ENCODE measurements at regions not wholly inside any gene's neighbourhood (a gene's known extent, or its start where the extent isn't known, plus 50 kb on each side); places are given as distances from the start of the nearest gene placed in this dataset.

GRCh38 chrX:18003876-18004275 is 142.8 kb upstream of the RAI2 start:
- H3K4me3 Mint-ChIP-seq = no peak overlapping the region
- no peaks in the 10 kb centered on the region for H3K4me1 Mint-ChIP-seq (ENCODE audit: low read depth)
- TF ChIP-seq CTCF (IDR thresholded peaks at IDR 0.05) = no peak
- no peaks in the 10 kb centered on the region for H3K27me3 Mint-ChIP-seq (ENCODE audit: insufficient read depth)
- H3K36me3 Mint-ChIP-seq (ENCODE audit: low read depth) = no peaks in the 10 kb centered on the region
- no peak overlapping the region for H3K27ac Mint-ChIP-seq
- no peak for DNase-seq
- H3K9me3 Mint-ChIP-seq = no peaks in the 10 kb centered on the region

GRCh38 chrX:18002791-18003190 is 141.7 kb upstream of the RAI2 start:
- no peak for DNase-seq
- Mint-ChIP-seq H3K36me3 (ENCODE audit: low read depth) (no peaks in the 10 kb centered on the region), H3K27me3 (ENCODE audit: insufficient read depth) (no peaks in the 10 kb centered on the region), H3K4me3 (no peak overlapping the region), H3K27ac (no peak overlapping the region), H3K9me3 (no peaks in the 10 kb centered on the region; the same call in 1 of the 2 replicates), H3K4me1 (ENCODE audit: low read depth) (no peaks in the 10 kb centered on the region)
- no peak for TF ChIP-seq CTCF (IDR thresholded peaks at IDR 0.05)

GRCh38 chrX:17994429-17994828 is 133.3 kb upstream of the RAI2 start:
- no peak for DNase-seq
- Mint-ChIP-seq H3K27me3 (ENCODE audit: insufficient read depth) (no peaks in the 10 kb centered on the region), H3K4me1 (ENCODE audit: low read depth) (no peaks in the 10 kb centered on the region), H3K9me3 (peaks cover 11% of the 10 kb centered on the region), H3K27ac (no peak overlapping the region), H3K4me3 (no peak overlapping the region), H3K36me3 (ENCODE audit: low read depth) (no peaks in the 10 kb centered on the region)
- TF ChIP-seq CTCF (IDR thresholded peaks at IDR 0.05) = no peak

GRCh38 chrX:17993062-17993461 is 132.0 kb upstream of the RAI2 start:
- H3K27me3 Mint-ChIP-seq (ENCODE audit: insufficient read depth) = no peaks in the 10 kb centered on the region
- H3K27ac Mint-ChIP-seq = no peak overlapping the region
- TF ChIP-seq CTCF (IDR thresholded peaks at IDR 0.05) = no peak
- no peak overlapping the region for H3K4me3 Mint-ChIP-seq
- no peak for DNase-seq
- peaks cover 11% of the 10 kb centered on the region; the same call in 1 of the 2 replicates for H3K9me3 Mint-ChIP-seq
- no peaks in the 10 kb centered on the region for H3K4me1 Mint-ChIP-seq (ENCODE audit: low read depth)
- H3K36me3 Mint-ChIP-seq (ENCODE audit: low read depth) = no peaks in the 10 kb centered on the region

GRCh38 chrX:17990532-17990931 is 129.4 kb upstream of the RAI2 start:
- H3K27ac Mint-ChIP-seq = no peak overlapping the region
- H3K27me3 Mint-ChIP-seq (ENCODE audit: insufficient read depth) = no peaks in the 10 kb centered on the region
- no peaks in the 10 kb centered on the region for H3K36me3 Mint-ChIP-seq (ENCODE audit: low read depth)
- no peak for TF ChIP-seq CTCF (IDR thresholded peaks at IDR 0.05)
- H3K9me3 Mint-ChIP-seq = peaks cover 12% of the 10 kb centered on the region
- no peaks in the 10 kb centered on the region for H3K4me1 Mint-ChIP-seq (ENCODE audit: low read depth)
- no peak overlapping the region for H3K4me3 Mint-ChIP-seq
- DNase-seq = no peak

GRCh38 chrX:17987783-17988182 is 126.7 kb upstream of the RAI2 start:
- Mint-ChIP-seq H3K36me3 (ENCODE audit: low read depth) (no peaks in the 10 kb centered on the region), H3K27me3 (ENCODE audit: insufficient read depth) (no peaks in the 10 kb centered on the region), H3K9me3 (peaks cover 14% of the 10 kb centered on the region), H3K4me1 (ENCODE audit: low read depth) (no peaks in the 10 kb centered on the region), H3K27ac (no peak overlapping the region), H3K4me3 (no peak overlapping the region)
- no peak for DNase-seq
- TF ChIP-seq CTCF (IDR thresholded peaks at IDR 0.05) = no peak

Measured in HFFc6 (cell line).